Body of pancreas (tissue), 4 donors: ENCODE measurements at regions not wholly inside any gene's neighbourhood (a gene's known extent, or its start where the extent isn't known, plus 50 kb on each side); places are given as distances from the start of the nearest gene placed in this dataset.

Experiments
- ATAC-seq: fragments of 150-250 bp; one replicate; pipeline ENCODE4 v1.9.1; 2016
- DNase-seq, 4 donors: peaks; one replicate each; pipeline ENCODE4 v3.0.0-alpha.2; 2019
- H3K27ac ChIP-seq, 4 donors: fragments of 200-600 bp; sonication (generic); 1 replicate in 3 of 4; 2 replicates in 1 of 4; pipeline versions ENCODE4 v1.5.1 to v1.6.1; 2016 to 2019; ENCODE audit warnings: mild to moderate bottlenecking in 1 of 4, mixed read lengths in 1 of 4, moderate library complexity in 1 of 4
- H3K27me3 ChIP-seq, 2 donors: fragments of 200-600 bp; sonication (generic); one replicate each; pipeline ENCODE4 v1.6.0; 2016; ENCODE audit warnings: mild to moderate bottlenecking in 1 of 2
- H3K36me3 ChIP-seq, 2 donors: fragments of 200-600 bp; sonication (generic); replicated peaks in 1 of 2; 2 replicates each; pipeline ENCODE4 v1.5.1; 2016; ENCODE audit warnings: low read depth in 2 of 2; ENCODE audit not compliant: insufficient read depth in 1 of 2
- H3K4me1 ChIP-seq: fragments of 200-600 bp; sonication (generic); one replicate; pipeline ENCODE4 v1.6.0; 2016
- H3K4me3 ChIP-seq, 2 donors: fragments of 200-600 bp; sonication (generic); 1 replicate in 1 of 2; 2 replicates in 1 of 2; pipeline ENCODE4 v1.5.1; 2016 to 2019
- H3K9me3 ChIP-seq, 3 donors: fragments of 200-600 bp; sonication (generic); 1 replicate in 2 of 3; 2 replicates in 1 of 3; pipeline ENCODE4 v1.5.1; 2016
- POLR2A ChIP-seq, 3 donors: fragments of 450-650 bp; IDR thresholded peaks; one replicate each; pipeline ENCODE4 v1.6.1; 2016; ENCODE audit warnings: antibody characterized with exemption in 3 of 3, mild to moderate bottlenecking in 2 of 3
- WGBS, 2 donors: methylation state at CpG; one replicate each; pipeline ENCODE4 v1.1.5; 2017; 5-methylcytosine and 5-hydroxymethylcytosine counted together
- intact Hi-C: fragments of 100-400 bp; cut with DNase I; formaldehyde crosslinking; loops from one replicate; pipeline ENCODE4 v1.15.1; 2023
- TF ChIP-seq, protein P1 (sequence below), 7 experiments: fragments of 450-650 bp in 4 of 7; fragments of 200-600 bp in 3 of 7; sonication (generic) in 3 of 7; IDR thresholded peaks; one replicate each; pipeline ENCODE4 v1.5.1; 2016 to 2019; ENCODE audit warnings: antibody characterized with exemption in 7 of 7

DNA sequence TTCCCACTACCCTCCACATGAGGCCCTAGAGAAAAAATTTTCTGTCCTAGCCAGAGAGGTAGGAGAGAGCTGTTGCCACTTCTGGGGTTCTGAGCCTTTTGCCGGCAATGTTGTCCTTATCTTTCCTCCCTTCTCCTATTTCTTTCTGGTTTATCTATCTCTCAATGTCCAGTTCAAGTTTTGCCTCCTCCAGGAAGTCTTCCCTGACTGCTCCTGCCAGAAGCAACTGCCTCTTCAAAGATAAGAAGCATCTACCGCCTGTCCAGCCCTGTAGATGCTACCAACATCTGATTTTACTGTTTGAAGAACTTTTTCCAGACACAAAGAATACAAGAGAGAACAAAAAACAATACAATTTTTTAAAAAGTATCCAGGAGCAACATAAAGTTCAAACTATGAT is 220.8 kb upstream of the KLHL29 start:
- H3K4me3 ChIP-seq = no peak overlapping the region
- no peak for TF ChIP-seq POLR2A (IDR thresholded peaks at IDR 0.05)
- TF ChIP-seq, protein P1, sequence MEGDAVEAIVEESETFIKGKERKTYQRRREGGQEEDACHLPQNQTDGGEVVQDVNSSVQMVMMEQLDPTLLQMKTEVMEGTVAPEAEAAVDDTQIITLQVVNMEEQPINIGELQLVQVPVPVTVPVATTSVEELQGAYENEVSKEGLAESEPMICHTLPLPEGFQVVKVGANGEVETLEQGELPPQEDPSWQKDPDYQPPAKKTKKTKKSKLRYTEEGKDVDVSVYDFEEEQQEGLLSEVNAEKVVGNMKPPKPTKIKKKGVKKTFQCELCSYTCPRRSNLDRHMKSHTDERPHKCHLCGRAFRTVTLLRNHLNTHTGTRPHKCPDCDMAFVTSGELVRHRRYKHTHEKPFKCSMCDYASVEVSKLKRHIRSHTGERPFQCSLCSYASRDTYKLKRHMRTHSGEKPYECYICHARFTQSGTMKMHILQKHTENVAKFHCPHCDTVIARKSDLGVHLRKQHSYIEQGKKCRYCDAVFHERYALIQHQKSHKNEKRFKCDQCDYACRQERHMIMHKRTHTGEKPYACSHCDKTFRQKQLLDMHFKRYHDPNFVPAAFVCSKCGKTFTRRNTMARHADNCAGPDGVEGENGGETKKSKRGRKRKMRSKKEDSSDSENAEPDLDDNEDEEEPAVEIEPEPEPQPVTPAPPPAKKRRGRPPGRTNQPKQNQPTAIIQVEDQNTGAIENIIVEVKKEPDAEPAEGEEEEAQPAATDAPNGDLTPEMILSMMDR (IDR thresholded peaks at IDR 0.05) = no peak
- no peak overlapping the region for H3K27ac ChIP-seq
- DNase-seq = no peak
- intact Hi-C loops = no loop called here
- ATAC-seq = no peak
- WGBS, 2 donors = 54 to 75% methylated on average over 2 of the region's 2 CpGs
- no peaks in the 10 kb centered on the region for H3K4me1 ChIP-seq
- H3K27me3 ChIP-seq = no peaks in the 10 kb centered on the region
- no peaks in the 10 kb centered on the region for H3K36me3 ChIP-seq
- H3K9me3 ChIP-seq = no peaks in the 10 kb centered on the region

DNA sequence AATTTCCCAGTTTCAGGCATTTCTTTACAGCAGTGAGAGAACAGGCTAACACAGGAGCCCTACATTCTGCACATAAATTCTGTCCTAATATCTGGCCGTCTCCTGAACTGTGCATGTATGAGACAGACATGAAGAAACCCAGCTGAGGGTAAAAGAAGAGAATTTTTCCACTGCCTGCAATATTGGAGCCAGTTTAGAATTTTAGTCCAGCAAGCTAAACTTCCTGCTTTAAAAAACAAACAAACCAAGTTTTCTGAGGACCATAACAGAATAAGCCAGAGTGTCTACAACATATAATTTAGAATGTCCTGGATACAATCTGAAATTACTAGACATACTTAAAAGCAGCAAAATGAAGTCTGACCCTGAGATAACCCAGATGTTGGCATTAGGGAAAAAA is 215.1 kb upstream of the KLHL29 start:
- 50 to 63% methylated on average over 1 of the region's 1 CpG for WGBS, 2 donors
- no peaks in the 10 kb centered on the region for H3K27me3 ChIP-seq
- no peak overlapping the region for H3K4me3 ChIP-seq
- TF ChIP-seq, protein P1 (IDR thresholded peaks at IDR 0.05) = no peak
- no peak for TF ChIP-seq POLR2A (IDR thresholded peaks at IDR 0.05)
- H3K9me3 ChIP-seq = peaks cover 0 to 8% (median 0%) of the 10 kb centered on the region in 3 donors
- no peak for ATAC-seq
- no peak overlapping the region for H3K27ac ChIP-seq
- H3K4me1 ChIP-seq = peaks cover 7% of the 10 kb centered on the region
- intact Hi-C loops = no loop called here
- no peak for DNase-seq
- H3K36me3 ChIP-seq = no peaks in the 10 kb centered on the region

DNA sequence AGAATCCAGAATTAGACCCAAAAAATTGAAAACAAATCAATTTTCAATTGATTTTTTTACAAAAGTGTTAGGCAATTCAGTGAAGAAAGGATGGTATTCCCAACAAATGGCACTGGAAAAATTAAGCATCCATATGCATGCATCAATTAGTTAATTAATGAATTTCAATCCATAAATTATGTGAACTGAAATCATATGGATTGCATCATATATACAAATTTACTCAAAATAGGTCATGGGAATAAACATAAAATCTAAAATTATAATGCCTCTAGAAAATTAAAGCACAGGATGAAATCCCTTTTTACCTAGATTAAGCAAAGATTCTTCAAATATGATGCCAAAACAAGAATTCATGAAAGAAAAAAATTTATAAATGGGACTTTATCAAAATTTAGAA is 213.9 kb upstream of the KLHL29 start:
- TF ChIP-seq, protein P1 (IDR thresholded peaks at IDR 0.05) = no peak
- TF ChIP-seq POLR2A (IDR thresholded peaks at IDR 0.05) = no peak
- no peak overlapping the region for H3K27ac ChIP-seq
- H3K27me3 ChIP-seq = no peaks in the 10 kb centered on the region
- no peaks in the 10 kb centered on the region for H3K36me3 ChIP-seq
- H3K9me3 ChIP-seq = peaks cover 0 to 8% (median 0%) of the 10 kb centered on the region in 3 donors
- ATAC-seq (no peak), DNase-seq (no peak)
- intact Hi-C loops = no loop called here
- peaks cover 7% of the 10 kb centered on the region for H3K4me1 ChIP-seq
- no peak overlapping the region for H3K4me3 ChIP-seq

DNA sequence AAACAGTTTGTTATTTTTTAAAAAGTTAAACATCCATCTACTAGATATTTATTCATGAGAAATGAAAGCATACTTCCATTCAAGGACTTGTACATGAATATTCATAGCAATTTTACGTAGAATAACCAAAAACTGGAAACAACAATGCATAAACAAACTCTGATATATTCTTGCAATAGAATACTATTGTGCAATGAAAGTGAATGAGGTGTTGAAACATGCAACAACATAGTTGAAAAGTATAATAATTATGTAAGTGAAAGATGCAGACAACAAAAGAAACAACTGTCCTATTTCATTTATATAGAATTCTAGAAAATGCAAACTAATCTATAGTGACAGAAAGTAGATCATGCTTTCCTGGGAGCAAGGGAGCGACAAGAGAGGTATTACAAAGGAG is 206.6 kb upstream of the KLHL29 start:
- ATAC-seq (no peak), DNase-seq (no peak)
- no peaks in the 10 kb centered on the region for H3K9me3 ChIP-seq
- H3K4me1 ChIP-seq = no peaks in the 10 kb centered on the region
- intact Hi-C loops = no loop called here
- TF ChIP-seq, protein P1 (IDR thresholded peaks at IDR 0.05) = no peak
- no peak for TF ChIP-seq POLR2A (IDR thresholded peaks at IDR 0.05)
- H3K36me3 ChIP-seq = no peaks in the 10 kb centered on the region
- WGBS, 2 donors = 56 to 58% methylated on average over 2 of the region's 2 CpGs
- H3K27ac ChIP-seq = no peak overlapping the region
- no peaks in the 10 kb centered on the region for H3K27me3 ChIP-seq
- H3K4me3 ChIP-seq = no peak overlapping the region

DNA sequence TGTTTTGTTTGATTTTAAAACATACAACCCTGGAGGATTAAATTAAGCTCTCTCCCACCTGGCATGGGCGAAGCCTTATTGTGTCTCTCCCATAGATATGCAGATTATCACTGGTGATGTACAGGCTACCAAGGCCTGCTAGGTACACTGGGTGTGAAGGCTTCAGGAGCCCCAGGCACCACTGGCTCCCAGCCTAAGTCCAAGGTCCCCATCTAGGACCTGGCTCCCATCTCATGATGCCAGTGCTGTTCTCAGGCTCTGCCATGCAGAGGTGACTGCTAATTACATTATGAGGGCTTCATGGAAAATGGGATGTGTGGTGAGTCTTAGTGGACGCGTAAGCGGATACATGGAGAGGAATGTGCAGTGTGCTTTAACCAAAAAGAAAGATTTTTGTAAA is 201.2 kb upstream of the KLHL29 start:
- no peak for ATAC-seq
- intact Hi-C loops = no loop called here
- Histone ChIP-seq H3K36me3 (no peaks in the 10 kb centered on the region), H3K27ac (no peak overlapping the region), H3K4me3 (no peak overlapping the region), H3K4me1 (no peaks in the 10 kb centered on the region), H3K27me3 (no peaks in the 10 kb centered on the region), H3K9me3 (no peaks in the 10 kb centered on the region)
- WGBS, 2 donors = 89 to 95% methylated on average over 4 of the region's 4 CpGs
- DNase-seq = no peak
- TF ChIP-seq, protein P1 (IDR thresholded peaks at IDR 0.05) = no peak
- TF ChIP-seq POLR2A (IDR thresholded peaks at IDR 0.05) = no peak
